ENCODE measurements at regions not wholly inside any gene's neighbourhood (a gene's known extent, or its start where the extent isn't known, plus 50 kb on each side); places are given as distances from the start of the nearest gene placed in this dataset.

GRCh38 chr16:29114574-29114973 is 129.7 kb downstream of the LAT start:
- no peak for TF ChIP-seq CTCF (IDR thresholded peaks at IDR 0.05)
- no peak for TF ChIP-seq EP300 (IDR thresholded peaks at IDR 0.05)
- TF ChIP-seq POLR2A (IDR thresholded peaks at IDR 0.05): no peak
- TF ChIP-seq POLR2AphosphoS5 (IDR thresholded peaks at IDR 0.05): no peak
